NCI-H82 treated with DMSO at 0.1 percent for 48 hours (cell line): ENCODE measurements at regions not wholly inside any gene's neighbourhood (a gene's known extent, or its start where the extent isn't known, plus 50 kb on each side); places are given as distances from the start of the nearest gene placed in this dataset.
"Not testable (repeated sequence)": the region's sequence is repeated elsewhere in the genome, so short reads cannot be mapped to it uniquely, and the experiment has no call there.

Experiments used
- DNase-seq: peaks from one replicate; lab custom pipeline; 2025; ENCODE audit not compliant: unreplicated experiment; lab: John Stamatoyannopoulos, UW

DNA sequence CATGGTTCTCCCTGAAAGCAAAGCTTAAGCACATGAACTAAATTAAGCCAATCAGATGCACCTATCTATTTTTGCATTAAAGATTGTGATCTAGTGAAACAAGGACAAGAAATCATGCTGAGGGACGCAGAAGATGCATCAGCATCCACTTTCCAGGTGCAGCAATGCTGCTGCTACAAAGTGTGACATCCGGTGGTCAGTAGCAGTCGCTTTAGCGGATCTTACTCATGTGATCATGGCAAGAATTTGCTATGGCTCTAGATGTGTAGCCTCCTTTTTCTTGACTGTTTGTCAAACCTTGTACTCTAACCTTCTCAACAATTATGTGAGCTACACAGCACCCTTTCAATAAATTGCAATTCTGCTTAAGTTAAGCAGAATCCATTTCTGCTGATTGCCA lies 126.8 kb upstream of the SMLR1 start:
- no peak for DNase-seq

GRCh38 chr6:130708338-130708737 lies 118.9 kb upstream of the SMLR1 start:
- no peak for DNase-seq

DNA sequence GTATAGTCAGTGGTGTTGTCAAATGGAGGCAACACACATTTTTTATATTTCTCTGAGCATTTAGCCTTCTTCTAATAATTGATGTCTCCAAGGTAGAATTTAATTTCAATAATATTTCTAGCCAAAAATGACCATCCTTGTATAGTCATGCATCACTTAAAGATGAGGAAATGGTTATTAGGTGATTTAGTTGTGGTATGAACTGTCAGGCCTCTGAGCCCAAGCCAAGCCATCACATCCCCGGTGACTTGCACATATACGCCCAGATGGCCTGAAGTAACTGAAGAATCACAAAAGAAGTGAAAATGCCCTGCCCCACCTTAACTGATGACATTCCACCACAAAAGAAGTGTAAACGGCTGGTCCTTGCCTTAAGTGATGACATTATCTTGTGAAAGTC lies 115.6 kb upstream of the SMLR1 start:
- DNase-seq, result not testable (repeated sequence)

GRCh38 chr6:130713144-130713543 lies 114.1 kb upstream of the SMLR1 start:
- DNase-seq, result no peak

GRCh38 chr6:130715058-130715457 lies 112.1 kb upstream of the SMLR1 start:
- no peak for DNase-seq

- DNase-seq, result no peak
Measured at GRCh38 chr6:130716466-130716865, 110.7 kb upstream of the SMLR1 start.

GRCh38 chr6:130717657-130718056 lies 109.5 kb upstream of the SMLR1 start:
- no peak for DNase-seq

- DNase-seq, result no peak
Measured at GRCh38 chr6:130720076-130720715, 107.0 kb upstream of the SMLR1 start.

DNA sequence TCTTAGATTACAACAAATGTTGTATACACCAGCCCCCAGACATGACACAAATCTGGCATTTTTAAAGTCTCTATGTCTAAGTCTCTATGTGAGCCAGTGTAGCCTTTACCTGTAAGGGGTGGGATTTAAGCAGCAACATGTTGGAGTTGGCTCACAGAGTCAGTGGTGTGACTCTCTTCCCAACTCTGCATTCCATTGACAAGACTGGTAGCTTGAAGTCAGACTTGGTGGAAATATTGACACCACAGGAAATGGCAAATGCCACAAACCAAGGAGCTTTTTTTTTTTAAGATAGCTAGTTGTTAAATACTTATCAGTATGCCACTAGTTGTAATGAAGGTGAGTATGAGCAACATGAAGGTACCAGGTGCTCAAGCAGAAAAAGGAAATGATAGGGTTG lies 103.1 kb upstream of the SMLR1 start:
- no peak for DNase-seq

- no peak for DNase-seq
Measured at GRCh38 chr6:130725551-130725950, 101.7 kb upstream of the SMLR1 start.

DNA sequence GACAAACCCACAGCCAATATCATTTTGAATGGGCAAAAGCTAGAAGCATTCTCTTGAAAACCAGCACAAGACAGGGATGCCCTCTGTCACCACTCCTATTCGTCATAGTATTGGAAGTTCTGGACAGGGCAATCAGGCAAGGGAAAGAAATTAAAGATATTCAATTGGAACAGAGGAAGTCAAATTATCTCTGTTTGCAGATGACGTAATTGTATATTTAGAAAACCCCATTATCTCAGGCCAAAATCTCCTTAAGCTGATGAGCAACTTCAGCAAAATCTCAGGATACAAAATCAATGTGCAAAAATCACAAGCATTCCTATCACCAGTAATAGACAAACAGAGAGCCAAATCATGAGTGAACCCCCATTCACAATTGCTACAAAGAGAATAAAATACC lies 99.1 kb upstream of the SMLR1 start:
- not testable (repeated sequence) for DNase-seq

DNA sequence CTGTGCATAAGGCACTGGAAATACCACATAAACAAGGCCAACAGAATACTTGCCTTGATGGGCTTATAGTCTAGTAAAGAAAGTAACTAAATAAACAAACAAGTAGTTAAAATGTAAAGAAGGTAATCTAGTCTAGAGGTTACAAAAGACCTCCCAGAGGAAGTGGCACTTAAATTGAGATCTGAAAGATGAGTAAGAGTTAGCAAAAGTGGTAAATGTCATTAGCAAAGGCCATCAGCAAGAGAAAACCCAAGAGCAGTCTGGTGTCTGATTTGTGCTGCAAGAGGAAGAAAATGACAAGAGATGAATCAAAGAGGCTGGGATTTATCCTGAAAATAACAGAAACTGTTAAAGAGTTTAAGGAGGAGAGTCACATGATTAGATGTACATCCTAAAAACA lies 96.6 kb upstream of the SMLR1 start:
- no peak for DNase-seq

DNA sequence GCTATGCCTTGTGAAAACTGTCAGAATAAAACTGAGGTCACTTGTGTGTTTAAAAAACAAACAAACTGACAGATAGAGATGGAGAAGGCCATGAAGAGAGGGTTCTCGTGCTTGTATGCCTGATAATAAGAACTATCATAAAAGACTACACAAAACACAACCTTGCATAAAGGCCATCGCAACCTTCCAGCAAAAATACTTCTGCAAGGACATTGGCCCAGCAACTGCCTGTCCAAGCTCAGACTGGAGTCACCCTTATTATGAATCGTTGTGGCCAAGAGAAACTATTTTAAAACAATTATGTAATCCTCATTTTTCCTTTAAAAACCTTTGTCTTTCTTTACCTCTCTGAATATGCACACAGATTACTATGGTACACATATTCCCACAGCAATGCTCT lies 93.0 kb upstream of the SMLR1 start:
- DNase-seq, result no peak

GRCh38 chr6:130740308-130740707 lies 86.9 kb upstream of the SMLR1 start:
- DNase-seq, result no peak

DNA sequence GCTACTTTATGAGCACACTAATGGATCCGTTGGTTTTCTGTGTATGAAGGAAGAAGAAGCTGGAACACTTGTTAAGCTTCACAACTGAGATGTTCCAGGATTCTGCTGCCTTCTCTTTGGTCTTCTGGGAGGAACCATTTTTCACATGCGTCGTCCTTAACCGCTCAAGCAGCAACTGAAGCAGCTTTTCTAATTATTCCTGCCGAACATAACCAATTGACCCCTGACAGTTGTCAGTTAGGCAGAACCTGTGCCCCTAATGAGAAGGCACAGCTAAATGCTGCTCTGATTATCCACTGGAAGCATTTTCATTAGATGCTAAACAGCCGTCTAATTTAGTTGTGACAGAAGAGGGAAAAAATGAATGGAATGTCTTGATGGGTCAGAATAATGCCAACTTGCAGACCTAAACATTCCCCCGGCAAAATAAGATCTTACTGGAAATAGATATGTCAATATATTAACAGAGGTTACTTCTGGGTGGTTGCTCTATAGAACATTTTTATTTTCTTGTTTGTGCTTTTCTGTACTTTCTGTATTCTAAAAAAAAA lies 85.0 kb upstream of the SMLR1 start:
- DNase-seq, result no peak

GRCh38 chr6:130743175-130743574 lies 84.0 kb upstream of the SMLR1 start:
- no peak for DNase-seq

- no peak for DNase-seq
Measured at GRCh38 chr6:130744576-130745366, 82.4 kb upstream of the SMLR1 start.

- no peak for DNase-seq
Measured at GRCh38 chr6:130748041-130748440, 79.2 kb upstream of the SMLR1 start.

- no peak for DNase-seq
Measured at GRCh38 chr6:130749402-130749801, 77.8 kb upstream of the SMLR1 start.

DNA sequence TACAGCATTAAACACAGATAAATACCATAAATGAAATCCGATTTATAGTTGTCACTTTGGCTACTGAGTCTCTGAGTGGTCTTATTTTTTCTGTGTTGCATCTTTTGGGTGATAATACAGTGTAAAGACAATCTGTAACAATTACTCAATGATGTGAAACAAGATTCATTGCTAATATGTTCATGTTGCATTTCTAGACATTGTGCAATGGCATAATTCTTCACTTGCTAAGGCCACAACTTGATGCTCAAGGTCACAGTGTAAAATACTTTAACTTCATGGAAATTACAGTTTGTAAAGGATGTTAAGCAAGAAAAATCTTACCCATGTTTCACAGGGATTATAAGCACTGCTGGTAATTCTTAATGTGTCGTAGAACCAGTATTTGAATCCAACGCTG lies 74.9 kb upstream of the SMLR1 start:
- DNase-seq, result no peak

DNA sequence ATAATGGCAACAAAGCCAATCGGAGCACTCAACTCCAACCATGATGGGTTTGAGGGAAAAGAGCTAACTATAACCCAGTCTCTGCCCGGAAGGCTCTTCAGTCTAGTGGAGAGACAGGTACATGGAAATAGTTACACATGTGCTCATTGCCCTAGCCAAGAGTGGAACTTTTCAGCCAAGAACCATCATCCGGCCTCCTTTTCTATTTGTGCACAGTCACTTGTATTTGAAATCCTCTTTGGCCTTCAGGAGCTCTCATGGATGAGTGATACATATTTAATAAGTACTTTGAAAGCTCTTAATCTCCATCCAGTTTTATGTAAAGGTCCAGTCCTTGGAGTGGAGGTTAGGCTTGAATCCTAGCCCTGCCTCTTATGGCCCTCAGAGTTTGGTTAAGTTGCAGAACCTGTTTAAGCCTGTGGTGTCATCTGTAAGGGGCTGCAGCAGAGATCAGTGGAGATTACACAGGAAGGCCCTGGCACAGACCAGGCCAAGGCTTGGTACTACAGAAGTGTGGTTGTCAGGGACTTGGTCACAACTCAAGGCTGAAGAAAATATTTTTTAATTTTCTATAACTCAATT lies 72.3 kb upstream of the SMLR1 start:
- DNase-seq, result no peak

GRCh38 chr6:130755368-130756034 lies 71.7 kb upstream of the SMLR1 start:
- no peak for DNase-seq
